ENCODE measurements at regions not wholly inside any gene's neighbourhood (a gene's known extent, or its start where the extent isn't known, plus 50 kb on each side); places are given as distances from the start of the nearest gene placed in this dataset.
"Not testable (repeated sequence)": the region's sequence is repeated elsewhere in the genome, so short reads cannot be mapped to it uniquely, and the experiment has no call there.

DNA sequence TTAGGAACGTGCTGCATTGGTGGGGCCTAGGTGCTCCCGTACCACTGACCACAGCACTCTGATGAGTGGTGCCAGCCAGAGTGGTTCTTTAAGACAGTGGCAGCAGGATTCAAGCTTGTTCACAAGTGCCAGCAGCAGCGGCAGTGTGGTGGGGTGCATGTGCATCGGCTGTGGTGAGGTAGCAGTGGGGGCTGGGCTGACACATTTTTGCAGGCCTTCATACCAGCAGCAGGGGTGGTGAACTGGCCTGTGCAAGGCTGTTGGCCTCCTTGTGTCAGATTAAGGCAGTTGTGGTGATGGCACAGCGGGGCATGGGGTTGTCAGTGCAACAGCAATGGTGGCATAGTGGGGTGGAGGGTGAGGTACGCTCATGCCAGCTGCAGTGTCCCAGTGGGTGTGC, 131.4 kb downstream of the PABPC4L start:
- H3K27me3 ChIP-seq (ENCODE audit: insufficient read depth, poor library complexity, severe bottlenecking), result no peaks in the 10 kb centered on the region
- ATAC-seq (ENCODE audit: low read depth) (no peak), DNase-seq (ENCODE audit: low spot score) (no peak)
- no peak overlapping the region for H3K27ac ChIP-seq (ENCODE audit: poor library complexity, severe bottlenecking)
- no peaks in the 10 kb centered on the region for H3K9me3 ChIP-seq (ENCODE audit: severe bottlenecking)
- H3K36me3 ChIP-seq (ENCODE audit: low read depth), result no peaks in the 10 kb centered on the region
- no peaks in the 10 kb centered on the region for H3K4me1 ChIP-seq (ENCODE audit: insufficient read depth, poor library complexity, severe bottlenecking)
- no peak overlapping the region for H3K4me3 ChIP-seq (ENCODE audit: severe bottlenecking)
- TF ChIP-seq CTCF (IDR thresholded peaks at IDR 0.05; ENCODE audit: poor library complexity, severe bottlenecking), result no peak

- TF ChIP-seq CTCF (IDR thresholded peaks at IDR 0.05; ENCODE audit: poor library complexity, severe bottlenecking), result no peak
- H3K4me1 ChIP-seq (ENCODE audit: insufficient read depth, poor library complexity, severe bottlenecking), result no peaks in the 10 kb centered on the region
- no peaks in the 10 kb centered on the region for H3K36me3 ChIP-seq (ENCODE audit: low read depth)
- 0 out of 3 replicates have a peak, but pooled peaks have one; percentile 12 for ATAC-seq (ENCODE audit: low read depth)
- no peaks in the 10 kb centered on the region for H3K27me3 ChIP-seq (ENCODE audit: insufficient read depth, poor library complexity, severe bottlenecking)
- no peak overlapping the region for H3K27ac ChIP-seq (ENCODE audit: poor library complexity, severe bottlenecking)
- no peak for DNase-seq (ENCODE audit: low spot score)
- H3K4me3 ChIP-seq (ENCODE audit: severe bottlenecking), result no peak overlapping the region
- no peaks in the 10 kb centered on the region for H3K9me3 ChIP-seq (ENCODE audit: severe bottlenecking)
Observed at GRCh38 chr4:134057356-134057755, 144.2 kb downstream of the PABPC4L start.

- DNase-seq (ENCODE audit: low spot score); H3K27ac ChIP-seq (ENCODE audit: poor library complexity, severe bottlenecking); H3K4me3 ChIP-seq (ENCODE audit: severe bottlenecking); H3K4me1 ChIP-seq (ENCODE audit: insufficient read depth, poor library complexity, severe bottlenecking); H3K9me3 ChIP-seq (ENCODE audit: severe bottlenecking); H3K27me3 ChIP-seq (ENCODE audit: insufficient read depth, poor library complexity, severe bottlenecking); ATAC-seq (ENCODE audit: low read depth); H3K36me3 ChIP-seq (ENCODE audit: low read depth): not testable (repeated sequence)
Observed at GRCh38 chr4:134046221-134046620, 155.4 kb downstream of the PABPC4L start.

GRCh38 chr4:134045411-134045810, 156.2 kb downstream of the PABPC4L start:
- no peak for ATAC-seq (ENCODE audit: low read depth)
- H3K4me1 ChIP-seq (ENCODE audit: insufficient read depth, poor library complexity, severe bottlenecking), result no peaks in the 10 kb centered on the region
- H3K27ac ChIP-seq (ENCODE audit: poor library complexity, severe bottlenecking), result no peak overlapping the region
- H3K4me3 ChIP-seq (ENCODE audit: severe bottlenecking), result no peak overlapping the region
- no peak for TF ChIP-seq CTCF (IDR thresholded peaks at IDR 0.05; ENCODE audit: poor library complexity, severe bottlenecking)
- no peaks in the 10 kb centered on the region for H3K9me3 ChIP-seq (ENCODE audit: severe bottlenecking)
- DNase-seq (ENCODE audit: low spot score), result no peak
- no peaks in the 10 kb centered on the region for H3K27me3 ChIP-seq (ENCODE audit: insufficient read depth, poor library complexity, severe bottlenecking)
- H3K36me3 ChIP-seq (ENCODE audit: low read depth), result no peaks in the 10 kb centered on the region

DNA sequence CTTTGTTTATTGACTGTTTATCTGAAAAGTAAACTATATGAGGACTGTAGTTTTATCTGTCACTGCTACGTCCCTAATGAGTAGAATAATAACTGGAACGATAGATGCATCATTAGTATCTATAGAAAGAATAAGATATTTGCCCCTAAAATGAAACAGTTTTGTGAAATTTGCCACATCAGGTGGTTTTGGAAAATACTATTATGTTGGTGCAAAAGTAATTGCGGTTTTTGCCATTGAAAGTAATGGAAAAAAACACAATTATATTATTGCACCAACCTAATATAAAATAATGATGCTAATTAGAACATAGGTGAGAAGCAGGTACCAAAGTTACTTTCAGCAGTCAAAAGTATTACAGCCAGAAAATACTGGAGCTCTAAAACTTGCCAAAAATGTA, 158.3 kb downstream of the PABPC4L start:
- ATAC-seq (ENCODE audit: low read depth), result no peak
- Histone ChIP-seq H3K27me3 (ENCODE audit: insufficient read depth, poor library complexity, severe bottlenecking) (no peaks in the 10 kb centered on the region), H3K27ac (ENCODE audit: poor library complexity, severe bottlenecking) (no peak overlapping the region), H3K9me3 (ENCODE audit: severe bottlenecking) (no peaks in the 10 kb centered on the region), H3K36me3 (ENCODE audit: low read depth) (no peaks in the 10 kb centered on the region), H3K4me3 (ENCODE audit: severe bottlenecking) (no peak overlapping the region), H3K4me1 (ENCODE audit: insufficient read depth, poor library complexity, severe bottlenecking) (no peaks in the 10 kb centered on the region)
- TF ChIP-seq CTCF (IDR thresholded peaks at IDR 0.05; ENCODE audit: poor library complexity, severe bottlenecking), result no peak
- DNase-seq (ENCODE audit: low spot score), result no peak

Measured in RWPE2 (cell line).